Left renal cortex interstitium (tissue), 4 donors: ENCODE measurements at regions not wholly inside any gene's neighbourhood (a gene's known extent, or its start where the extent isn't known, plus 50 kb on each side); places are given as distances from the start of the nearest gene placed in this dataset.

Source experiments
- DNase-seq, 4 donors: peaks; one replicate each; pipeline ENCODE4 v3.0.0-alpha.2; 2013; ENCODE audit warnings: low read depth in 4 of 4, low spot score in 2 of 4, missing footprints in 1 of 4

GRCh38 chr11:106212081-106212480, 134.6 kb downstream of the AASDHPPT start:
- DNase-seq, result no peak

DNA sequence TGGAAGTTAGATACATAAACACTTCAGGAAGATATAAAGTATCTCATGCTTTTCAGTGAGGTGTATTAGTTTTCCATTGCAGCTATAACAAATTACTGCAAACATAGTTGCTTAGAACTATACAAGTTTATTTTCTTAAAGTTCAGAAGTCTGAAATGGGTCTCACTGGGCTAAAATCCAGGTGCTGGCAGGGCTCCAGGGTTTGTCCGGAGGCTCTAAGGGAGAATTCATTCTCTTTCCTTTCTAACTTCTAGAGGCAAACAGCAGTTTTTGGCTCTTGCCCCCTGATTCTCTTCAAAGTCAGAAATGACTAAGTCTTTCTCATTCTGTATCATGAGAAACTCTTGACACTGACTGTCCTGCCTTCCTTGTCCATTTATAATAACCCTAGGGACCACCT, 138.8 kb downstream of the AASDHPPT start:
- no peak for DNase-seq

GRCh38 chr11:106217456-106217855, 140.0 kb downstream of the AASDHPPT start:
- no peak for DNase-seq

- no peak for DNase-seq
Measured at GRCh38 chr11:106218106-106218505, 140.6 kb downstream of the AASDHPPT start.

GRCh38 chr11:106222626-106223025, 145.2 kb downstream of the AASDHPPT start:
- no peak for DNase-seq

DNA sequence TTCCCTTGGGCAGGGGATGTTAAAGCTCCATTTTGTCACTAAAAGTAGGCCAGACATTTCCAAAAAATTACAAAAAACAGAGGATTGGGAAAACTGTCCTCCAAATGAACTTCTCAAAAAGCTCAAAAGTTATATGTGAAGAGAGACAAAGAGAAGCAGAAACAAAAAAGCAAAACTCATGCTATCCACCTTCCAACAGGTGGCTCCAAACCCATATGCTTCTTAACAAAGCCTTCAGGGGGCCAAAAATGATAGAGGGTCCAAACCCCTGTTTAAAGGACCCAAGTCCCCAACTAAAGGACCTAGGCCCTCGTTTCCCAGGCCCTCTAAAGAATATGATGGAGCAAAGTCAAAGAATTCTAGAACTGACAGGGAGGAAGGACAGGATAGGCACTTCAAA, 146.7 kb downstream of the AASDHPPT start:
- no peak for DNase-seq

DNA sequence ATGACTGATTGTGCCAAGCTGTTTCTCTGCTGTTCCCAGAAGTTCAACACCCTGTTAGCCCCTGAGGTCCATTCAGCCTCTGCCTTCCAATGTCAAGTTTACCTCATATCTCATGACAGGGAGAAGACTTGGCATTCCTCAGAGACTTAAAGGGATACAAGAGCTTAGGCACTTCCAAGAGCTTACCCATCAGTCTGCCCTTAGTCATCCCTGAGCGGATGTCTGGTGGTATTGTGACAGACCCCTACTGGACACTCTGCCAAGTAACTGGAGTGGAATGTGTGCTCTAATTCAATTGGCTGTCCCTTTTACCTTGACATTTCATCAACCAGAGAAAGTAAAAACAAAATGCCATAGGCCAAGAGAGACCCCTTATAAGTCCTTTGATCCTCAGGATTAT, 151.5 kb downstream of the AASDHPPT start:
- DNase-seq, result no peak

GRCh38 chr11:106231591-106231990, 154.1 kb downstream of the AASDHPPT start:
- DNase-seq, result no peak

GRCh38 chr11:106233191-106233590, 155.7 kb downstream of the AASDHPPT start:
- no peak for DNase-seq

DNA sequence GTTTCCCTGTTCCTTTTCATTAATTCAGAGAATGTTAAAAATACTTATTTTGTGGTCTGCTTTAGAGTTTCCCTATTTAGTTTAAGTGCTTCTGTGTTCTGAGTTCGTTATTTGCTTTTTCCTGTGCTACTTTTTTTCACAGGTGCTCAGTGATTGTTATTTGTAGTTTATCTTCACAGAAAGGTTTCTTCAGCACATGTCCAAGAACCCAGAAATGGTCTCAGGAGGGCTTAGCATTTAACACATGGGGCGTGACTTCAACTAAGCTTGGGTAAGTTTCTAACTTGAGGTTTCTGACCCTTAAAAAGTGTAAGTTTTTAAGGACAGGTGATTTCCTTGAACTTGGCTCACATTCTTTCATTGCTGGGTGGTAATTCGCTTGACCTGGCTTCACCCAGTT, 157.3 kb downstream of the AASDHPPT start:
- no peak for DNase-seq

- no peak for DNase-seq
Measured at GRCh38 chr11:106236295-106236694, 158.8 kb downstream of the AASDHPPT start.

DNA sequence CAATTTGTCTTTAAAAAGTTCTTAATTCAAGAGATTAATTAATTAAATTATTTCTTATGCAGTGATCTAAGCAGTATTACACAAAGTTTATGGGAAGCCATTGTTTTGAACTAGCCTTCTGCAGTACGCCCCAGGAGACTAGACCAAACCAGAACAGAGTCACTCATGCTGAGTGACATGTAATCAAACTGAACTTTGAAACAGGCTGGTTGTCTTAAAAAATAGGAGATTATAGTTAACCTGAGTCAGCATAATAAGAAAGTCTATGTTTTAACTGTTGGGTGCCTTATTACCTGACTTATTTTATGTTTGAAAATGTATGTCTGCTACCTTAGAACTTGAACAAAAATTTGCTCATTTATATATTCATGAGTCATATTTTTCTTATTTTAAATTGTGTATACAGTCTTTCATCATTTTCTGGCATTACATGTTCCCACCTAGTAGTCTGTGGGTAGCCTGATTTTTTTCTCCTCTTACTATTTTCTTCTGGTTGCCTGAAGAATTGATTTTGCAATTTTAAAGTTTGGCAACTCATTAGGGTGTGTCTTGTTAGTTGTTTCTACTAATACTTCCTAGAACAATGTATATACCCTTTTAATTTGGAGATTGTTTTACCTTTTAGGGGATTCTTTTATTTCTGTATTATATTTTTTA, 161.4 kb downstream of the AASDHPPT start:
- no peak for DNase-seq

GRCh38 chr11:106241601-106242257, 164.3 kb downstream of the AASDHPPT start:
- no peak for DNase-seq

DNA sequence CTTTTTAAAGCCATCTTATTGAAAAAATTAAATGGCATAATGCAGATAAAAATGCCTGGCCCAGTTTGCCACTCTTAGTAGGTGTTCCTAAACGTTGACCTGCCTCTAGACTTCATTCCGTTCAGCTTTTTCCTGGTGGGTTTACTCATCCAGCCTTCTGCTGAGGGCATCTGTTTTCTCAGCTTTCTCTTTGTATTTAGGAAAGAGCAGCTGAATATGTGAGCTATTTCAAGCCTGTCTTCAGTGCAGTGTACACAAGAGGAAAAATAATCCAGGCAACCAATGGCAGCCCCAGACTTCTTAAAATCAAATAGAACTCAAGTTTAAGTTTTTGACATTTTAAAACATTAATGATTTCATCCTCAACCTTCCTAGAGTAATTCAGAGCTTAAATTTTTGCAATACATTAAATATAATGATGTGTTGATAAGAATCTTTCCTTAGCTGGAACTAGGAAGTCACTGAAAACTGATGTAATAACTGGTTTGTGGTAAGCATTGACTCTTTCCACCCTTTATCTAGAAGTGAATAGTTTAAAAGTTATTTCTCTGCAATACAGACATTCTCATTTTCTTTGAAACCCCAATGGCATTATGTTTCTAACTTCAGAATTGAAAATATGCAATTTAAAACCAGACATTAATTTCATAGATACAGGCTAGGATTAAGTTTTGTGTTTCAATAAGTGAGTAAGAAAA, 165.4 kb downstream of the AASDHPPT start:
- no peak for DNase-seq

DNA sequence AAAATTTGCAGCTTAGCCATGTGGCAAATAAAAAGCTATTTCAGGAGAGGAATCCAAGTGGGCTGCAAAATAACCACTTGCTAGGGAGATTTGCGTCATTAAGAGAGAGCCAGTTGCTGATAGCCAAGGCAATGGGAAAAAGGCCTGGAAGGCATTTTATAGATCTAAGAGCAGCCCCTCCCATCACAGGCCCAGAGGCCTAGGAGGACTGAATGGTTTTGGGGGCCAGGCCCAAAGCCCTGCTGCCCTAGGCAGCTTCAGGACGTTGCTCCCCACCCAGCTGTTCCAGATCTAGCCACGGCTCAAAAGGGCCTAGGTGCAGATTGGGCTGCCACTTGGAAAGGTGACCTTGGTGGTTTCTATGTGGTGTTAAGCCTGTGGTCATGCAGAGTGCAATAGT, 169.0 kb downstream of the AASDHPPT start:
- DNase-seq, result no peak

GRCh38 chr11:106249617-106250239, 172.3 kb downstream of the AASDHPPT start:
- no peak for DNase-seq

DNA sequence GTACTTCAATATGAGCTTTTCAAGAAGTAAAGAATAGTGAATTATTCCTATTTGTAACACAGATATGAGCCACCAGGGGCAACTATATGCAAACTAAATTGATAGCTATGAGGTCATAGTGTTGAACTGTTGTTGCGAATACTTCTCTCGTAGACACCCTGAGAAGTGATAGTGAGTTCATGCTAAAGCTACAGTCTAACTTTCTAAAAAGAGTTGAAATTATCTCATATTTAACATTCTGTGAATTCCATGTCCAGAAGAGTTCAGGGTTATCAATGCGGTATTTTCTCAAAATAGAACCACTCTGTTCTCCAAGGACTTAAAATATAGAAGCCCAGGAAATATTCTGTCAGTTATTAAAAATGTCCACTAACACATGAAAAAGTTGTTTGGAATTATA, 185.4 kb downstream of the AASDHPPT start:
- DNase-seq, result no peak

- DNase-seq, result no peak
Measured at GRCh38 chr11:106263527-106263926, 186.1 kb downstream of the AASDHPPT start.

DNA sequence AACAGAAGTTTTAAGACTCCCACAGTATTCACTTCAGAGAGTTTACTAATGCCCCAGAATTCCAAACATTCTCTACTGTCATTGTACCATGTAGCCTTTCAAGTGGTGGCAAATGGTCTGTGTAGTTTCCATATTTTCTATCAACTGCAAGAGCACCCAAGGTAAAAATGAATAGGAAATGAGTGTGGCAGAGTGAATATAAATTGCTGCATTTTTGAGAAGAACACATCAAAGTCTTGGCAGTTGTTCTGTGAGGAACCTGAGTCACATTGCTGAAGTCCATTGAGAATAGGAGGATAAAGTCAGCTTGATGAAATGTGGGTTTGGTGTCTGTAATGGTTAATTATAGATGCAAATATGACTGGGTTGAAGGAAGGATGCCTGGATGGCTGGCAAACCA, 193.6 kb downstream of the AASDHPPT start:
- no peak for DNase-seq

- DNase-seq, result no peak
Measured at GRCh38 chr11:106271686-106272085, 194.2 kb downstream of the AASDHPPT start.

GRCh38 chr11:106275151-106275550, 197.7 kb downstream of the AASDHPPT start:
- DNase-seq, result no peak

GRCh38 chr11:106276126-106276525, 198.7 kb downstream of the AASDHPPT start:
- DNase-seq, result no peak
